ENCODE measurements at regions not wholly inside any gene's neighbourhood (a gene's known extent, or its start where the extent isn't known, plus 50 kb on each side); places are given as distances from the start of the nearest gene placed in this dataset.
"Not testable (repeated sequence)": the region's sequence is repeated elsewhere in the genome, so short reads cannot be mapped to it uniquely, and the experiment has no call there.

- not testable (repeated sequence) for TF ChIP-seq CTCF (conservative IDR thresholded peaks at IDR 0.05); EZH2 (IDR thresholded peaks at IDR 0.05; ENCODE audit: low read depth)
Measured at GRCh38 chr10:117481011-117481410, 61.5 kb upstream of the EMX2 start.

Data from PC-9 (cell line).